ENCODE measurements at regions not wholly inside any gene's neighbourhood (a gene's known extent, or its start where the extent isn't known, plus 50 kb on each side); places are given as distances from the start of the nearest gene placed in this dataset.

DNA sequence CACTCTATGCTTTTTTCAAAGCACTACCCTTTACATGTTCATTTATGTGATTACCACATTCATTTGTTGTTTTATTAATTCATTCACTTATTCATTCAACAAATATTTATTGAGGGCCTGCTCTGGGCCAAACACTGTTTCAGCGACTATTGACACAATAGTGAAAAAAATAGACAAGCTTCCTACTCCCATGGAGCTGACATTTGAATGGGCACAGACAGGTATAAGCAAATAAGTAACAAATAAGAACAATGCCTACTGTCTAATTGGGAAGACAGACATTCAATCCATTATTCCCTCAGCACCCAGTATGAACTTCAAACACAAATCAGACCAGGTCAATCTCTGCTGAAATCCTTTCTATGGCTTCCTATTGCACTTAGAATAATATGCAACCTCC lies 156.9 kb upstream of the NR3C1 start:
- peaks cover 19% of the 10 kb centered on the region for H3K4me1 Mint-ChIP-seq (ENCODE audit: low read depth)
- no peak overlapping the region for H3K27ac Mint-ChIP-seq
- DNase-seq (ENCODE audit: low spot score, unreplicated experiment): no peak
- TF ChIP-seq, protein P1, sequence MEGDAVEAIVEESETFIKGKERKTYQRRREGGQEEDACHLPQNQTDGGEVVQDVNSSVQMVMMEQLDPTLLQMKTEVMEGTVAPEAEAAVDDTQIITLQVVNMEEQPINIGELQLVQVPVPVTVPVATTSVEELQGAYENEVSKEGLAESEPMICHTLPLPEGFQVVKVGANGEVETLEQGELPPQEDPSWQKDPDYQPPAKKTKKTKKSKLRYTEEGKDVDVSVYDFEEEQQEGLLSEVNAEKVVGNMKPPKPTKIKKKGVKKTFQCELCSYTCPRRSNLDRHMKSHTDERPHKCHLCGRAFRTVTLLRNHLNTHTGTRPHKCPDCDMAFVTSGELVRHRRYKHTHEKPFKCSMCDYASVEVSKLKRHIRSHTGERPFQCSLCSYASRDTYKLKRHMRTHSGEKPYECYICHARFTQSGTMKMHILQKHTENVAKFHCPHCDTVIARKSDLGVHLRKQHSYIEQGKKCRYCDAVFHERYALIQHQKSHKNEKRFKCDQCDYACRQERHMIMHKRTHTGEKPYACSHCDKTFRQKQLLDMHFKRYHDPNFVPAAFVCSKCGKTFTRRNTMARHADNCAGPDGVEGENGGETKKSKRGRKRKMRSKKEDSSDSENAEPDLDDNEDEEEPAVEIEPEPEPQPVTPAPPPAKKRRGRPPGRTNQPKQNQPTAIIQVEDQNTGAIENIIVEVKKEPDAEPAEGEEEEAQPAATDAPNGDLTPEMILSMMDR (IDR thresholded peaks at IDR 0.05; ENCODE audit: unreplicated experiment): no peak
- no peaks in the 10 kb centered on the region for H3K36me3 Mint-ChIP-seq (ENCODE audit: insufficient read depth)
- no peaks in the 10 kb centered on the region for H3K9me3 Mint-ChIP-seq (ENCODE audit: low read depth)
- H3K27me3 Mint-ChIP-seq: peaks cover 23% of the 10 kb centered on the region
- no peak overlapping the region for H3K4me3 Mint-ChIP-seq (ENCODE audit: low read depth)

DNA sequence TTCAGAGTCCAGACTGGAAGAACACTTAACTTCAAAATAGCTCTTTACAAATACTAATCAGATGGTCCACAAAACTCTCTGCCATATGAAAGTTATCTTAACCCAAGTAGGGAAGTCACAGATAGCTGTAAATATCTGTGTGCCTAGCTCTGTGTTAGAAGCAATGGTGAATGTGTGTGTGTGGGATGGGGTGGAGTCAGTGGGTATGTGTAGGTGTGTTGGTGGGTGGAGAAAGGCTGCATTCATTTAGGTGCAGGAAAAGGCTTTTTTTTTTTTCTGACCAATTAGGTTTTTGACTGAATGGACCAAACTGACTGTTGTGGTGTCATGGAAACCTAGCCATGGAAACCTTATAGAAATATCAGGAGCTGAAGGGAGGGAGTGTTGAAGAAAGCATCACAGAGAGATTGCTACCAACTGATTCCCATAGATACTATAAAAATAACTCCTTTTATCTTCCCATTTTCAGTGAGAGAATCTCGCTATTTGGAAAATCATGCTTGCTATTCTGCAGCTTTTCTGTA lies 156.2 kb upstream of the NR3C1 start:
- Mint-ChIP-seq H3K4me1 (ENCODE audit: low read depth) (peaks cover 19% of the 10 kb centered on the region), H3K9me3 (ENCODE audit: low read depth) (no peaks in the 10 kb centered on the region), H3K27me3 (peaks cover 23% of the 10 kb centered on the region), H3K36me3 (ENCODE audit: insufficient read depth) (no peaks in the 10 kb centered on the region), H3K4me3 (ENCODE audit: low read depth) (no peak overlapping the region), H3K27ac (no peak overlapping the region)
- DNase-seq (ENCODE audit: low spot score, unreplicated experiment): no peak
- TF ChIP-seq, protein P1 (IDR thresholded peaks at IDR 0.05; ENCODE audit: unreplicated experiment): no peak

DNA sequence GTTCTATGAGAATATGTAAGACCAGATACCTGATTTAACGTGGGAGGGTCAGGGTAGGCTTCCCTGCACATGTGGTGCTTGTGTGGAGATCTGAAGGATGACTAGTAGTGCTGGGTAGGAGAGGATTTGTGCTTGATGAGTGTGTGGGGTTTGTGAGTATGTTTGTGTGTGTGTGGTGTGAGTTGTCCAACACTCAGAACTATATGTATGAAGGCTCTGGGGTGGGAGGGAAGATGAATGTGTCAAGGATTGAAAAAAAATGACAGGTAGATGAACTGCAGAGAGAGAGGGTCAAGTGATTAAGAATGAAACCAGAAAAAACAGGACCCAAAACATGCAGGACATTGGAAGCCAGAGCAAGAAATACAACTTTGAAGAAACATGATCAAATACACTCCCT lies 154.6 kb upstream of the NR3C1 start:
- no peaks in the 10 kb centered on the region for H3K36me3 Mint-ChIP-seq (ENCODE audit: insufficient read depth)
- TF ChIP-seq, protein P1 (IDR thresholded peaks at IDR 0.05; ENCODE audit: unreplicated experiment): no peak
- no peaks in the 10 kb centered on the region for H3K9me3 Mint-ChIP-seq (ENCODE audit: low read depth)
- no peak overlapping the region for H3K27ac Mint-ChIP-seq
- H3K4me3 Mint-ChIP-seq (ENCODE audit: low read depth): no peak overlapping the region
- peaks cover 23% of the 10 kb centered on the region for H3K27me3 Mint-ChIP-seq
- no peak for DNase-seq (ENCODE audit: low spot score, unreplicated experiment)
- peaks cover 19% of the 10 kb centered on the region for H3K4me1 Mint-ChIP-seq (ENCODE audit: low read depth)

DNA sequence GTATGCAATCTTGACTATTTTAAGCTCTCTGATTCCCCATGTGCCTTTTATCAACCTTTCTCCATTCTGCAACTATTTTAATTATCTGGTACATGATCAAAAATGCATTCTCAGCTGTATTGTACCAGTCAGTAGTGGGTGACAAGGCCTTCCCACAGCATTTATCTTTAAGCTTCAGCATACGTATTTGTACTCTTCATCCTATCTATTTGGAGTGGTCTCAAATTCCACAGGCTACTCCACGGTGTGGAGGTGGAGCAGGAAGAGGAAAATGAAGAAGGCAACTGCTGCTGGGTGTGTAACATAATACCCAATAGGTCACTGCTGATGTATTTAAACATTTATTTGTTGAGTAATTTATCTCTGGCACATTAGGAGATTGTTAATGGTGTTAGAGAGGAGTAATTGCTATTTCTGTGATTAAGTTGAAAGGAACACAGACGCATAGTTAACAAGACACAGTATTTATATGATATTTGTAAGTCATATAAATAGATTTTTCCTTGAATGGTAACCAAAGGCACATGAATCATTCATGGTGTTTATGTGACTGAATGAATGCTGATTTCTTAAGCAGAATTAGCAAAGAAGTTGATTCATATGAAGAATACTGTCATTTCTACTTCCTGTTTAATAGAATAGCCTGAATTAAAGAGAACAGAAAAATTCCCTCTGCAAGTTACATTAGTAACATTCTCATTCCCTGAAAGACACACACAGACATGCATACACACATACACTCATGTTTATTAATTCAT lies 153.8 kb upstream of the NR3C1 start:
- peaks cover 17% of the 10 kb centered on the region for H3K4me1 Mint-ChIP-seq (ENCODE audit: low read depth)
- peak overlapping the region; percentile 55 for H3K27ac Mint-ChIP-seq
- H3K27me3 Mint-ChIP-seq: peaks cover 18% of the 10 kb centered on the region
- DNase-seq (ENCODE audit: low spot score, unreplicated experiment): no peak
- H3K36me3 Mint-ChIP-seq (ENCODE audit: insufficient read depth): no peaks in the 10 kb centered on the region
- no peak overlapping the region for H3K4me3 Mint-ChIP-seq (ENCODE audit: low read depth)
- TF ChIP-seq, protein P1 (IDR thresholded peaks at IDR 0.05; ENCODE audit: unreplicated experiment): no peak
- H3K9me3 Mint-ChIP-seq (ENCODE audit: low read depth): no peaks in the 10 kb centered on the region

DNA sequence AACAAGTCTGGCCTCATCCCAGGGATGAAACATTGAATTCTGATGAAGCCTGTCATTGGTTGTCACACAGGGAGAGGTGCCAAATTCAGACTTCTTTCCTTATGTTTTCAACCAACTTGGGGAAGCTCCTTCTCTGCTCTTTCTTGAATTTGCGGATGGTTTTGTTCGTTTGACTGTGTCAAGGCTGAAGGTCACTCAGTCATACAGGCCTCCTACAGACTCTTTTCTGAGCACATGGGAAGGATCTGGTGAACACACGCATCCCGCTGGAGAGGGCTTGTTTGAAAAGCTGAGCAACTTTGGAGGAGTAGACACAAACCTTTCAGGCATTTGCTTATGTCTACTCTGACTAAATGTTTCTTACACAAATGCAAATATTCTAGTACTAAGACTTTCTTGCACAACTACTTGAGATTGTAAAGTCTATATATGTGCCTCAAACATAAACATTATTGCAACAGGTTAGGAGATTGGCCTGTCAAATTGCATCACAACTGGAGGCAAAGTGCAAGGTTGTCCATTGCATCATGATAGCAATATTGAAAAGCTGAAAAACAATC lies 151.5 kb upstream of the NR3C1 start:
- TF ChIP-seq, protein P1 (IDR thresholded peaks at IDR 0.05; ENCODE audit: unreplicated experiment): no peak
- Mint-ChIP-seq H3K9me3 (ENCODE audit: low read depth) (no peaks in the 10 kb centered on the region), H3K27ac (no peak overlapping the region), H3K4me1 (ENCODE audit: low read depth) (peaks cover 12% of the 10 kb centered on the region), H3K27me3 (peaks cover 12% of the 10 kb centered on the region), H3K36me3 (ENCODE audit: insufficient read depth) (no peaks in the 10 kb centered on the region), H3K4me3 (ENCODE audit: low read depth) (no peak overlapping the region)
- no peak for DNase-seq (ENCODE audit: low spot score, unreplicated experiment)

All from progenitor cell of endocrine pancreas (in vitro differentiated cells).